Superior temporal gyrus (tissue), 1 donor: ENCODE measurements at regions not wholly inside any gene's neighbourhood (a gene's known extent, or its start where the extent isn't known, plus 50 kb on each side); places are given as distances from the start of the nearest gene placed in this dataset.

Source experiments
- DNase-seq: peaks from one replicate; pipeline ENCODE4 v3.0.0-alpha.2; 2016; ENCODE audit errors: extremely low spot score

- DNase-seq: no peak
Observed at GRCh38 chr18:46344416-46345180, 240.4 kb downstream of the HAUS1 start.

- DNase-seq: no peak
Observed at GRCh38 chr18:46345181-46345465, 240.9 kb downstream of the HAUS1 start.

- no peak for DNase-seq
Observed at GRCh38 chr18:46346213-46346612, 242.0 kb downstream of the HAUS1 start.

- no peak for DNase-seq
Observed at GRCh38 chr18:46346896-46347630, 242.9 kb downstream of the HAUS1 start.

- DNase-seq: no peak
Observed at GRCh38 chr18:46350598-46351159, 246.5 kb downstream of the HAUS1 start.

- DNase-seq: no peak
Observed at GRCh38 chr18:46352520-46353250, 248.5 kb downstream of the HAUS1 start.

GRCh38 chr18:46353460-46353859 is 249.3 kb downstream of the HAUS1 start:
- no peak for DNase-seq

- no peak for DNase-seq
Observed at GRCh38 chr18:46356278-46357033, 252.3 kb downstream of the HAUS1 start.

GRCh38 chr18:46360102-46360699 is 256.0 kb downstream of the HAUS1 start:
- no peak for DNase-seq

GRCh38 chr18:46360866-46361265 is 256.7 kb downstream of the HAUS1 start:
- DNase-seq: no peak

- DNase-seq: no peak
Observed at GRCh38 chr18:46362533-46362932, 258.3 kb downstream of the HAUS1 start.

- no peak for DNase-seq
Observed at GRCh38 chr18:46364048-46364447, 259.9 kb downstream of the HAUS1 start.

- no peak for DNase-seq
Observed at GRCh38 chr18:46366201-46366600, 262.0 kb downstream of the HAUS1 start.

- no peak for DNase-seq
Observed at GRCh38 chr18:46366751-46367376, 262.7 kb downstream of the HAUS1 start.

GRCh38 chr18:46369323-46369722 is 265.1 kb downstream of the HAUS1 start:
- DNase-seq: no peak

- DNase-seq: no peak
Observed at GRCh38 chr18:46370898-46371297, 266.7 kb downstream of the HAUS1 start.

GRCh38 chr18:46372670-46373069 is 268.5 kb downstream of the HAUS1 start:
- DNase-seq: no peak

- no peak for DNase-seq
Observed at GRCh38 chr18:46373131-46373530, 268.9 kb downstream of the HAUS1 start.

GRCh38 chr18:46373791-46374190 is 269.6 kb downstream of the HAUS1 start:
- no peak for DNase-seq

- DNase-seq: no peak
Observed at GRCh38 chr18:46374850-46375249, 270.7 kb downstream of the HAUS1 start.

GRCh38 chr18:46377557-46377956 is 273.4 kb downstream of the HAUS1 start:
- no peak for DNase-seq
